Keratinocyte (primary cell): ENCODE measurements at regions not wholly inside any gene's neighbourhood (a gene's known extent, or its start where the extent isn't known, plus 50 kb on each side); places are given as distances from the start of the nearest gene placed in this dataset.

Experiments
- DNase-seq: peaks from one replicate; pipeline ENCODE4 v3.0.0-alpha.2; 2011; ENCODE audit warnings: low read depth, missing footprints, low spot score
- FAIRE-seq: peaks from 2 replicates; lab custom pipeline; 2011; peaks lifted over from hg19 to GRCh38; lab: Jason Lieb, UNC
- H2AFZ ChIP-seq: 2 replicates; pipeline ENCODE4 v1.6.0; 2012; ENCODE audit warnings: low read length, control low read depth, inconsistent platforms; ENCODE audit not compliant: control insufficient read depth
- H3K27ac ChIP-seq: 2 replicates; pipeline ENCODE4 v1.5.1; 2011; ENCODE audit warnings: low read length; ENCODE audit not compliant: control insufficient read depth, insufficient read depth
- H3K27me3 ChIP-seq: 3 replicates; pipeline ENCODE4 v1.6.0; 2011; ENCODE audit warnings: low read length; ENCODE audit not compliant: control insufficient read depth, insufficient read depth; ENCODE audit errors: extremely low read depth
- H3K36me3 ChIP-seq, 2 experiments: 2 replicates in 1 of 2; 3 replicates in 1 of 2; pipeline ENCODE4 v1.5.1; 2011; ENCODE audit warnings: low read length in 2 of 2, mild to moderate bottlenecking in 1 of 2; ENCODE audit not compliant: control insufficient read depth in 2 of 2, insufficient read depth in 2 of 2; ENCODE audit errors: extremely low read depth in 1 of 2
- H3K4me1 ChIP-seq: 3 replicates; pipeline ENCODE4 v1.5.1; 2011; ENCODE audit warnings: low read length; ENCODE audit not compliant: control insufficient read depth, insufficient read depth; ENCODE audit errors: extremely low read depth
- H3K4me2 ChIP-seq: 3 replicates; pipeline ENCODE4 v1.6.0; 2011; ENCODE audit warnings: low read depth, low read length; ENCODE audit not compliant: control insufficient read depth, insufficient read depth; ENCODE audit errors: extremely low read depth
- H3K4me3 ChIP-seq, 3 experiments: fragments of 200-600 bp in 1 of 3; sonication (generic) in 1 of 3; 2 replicates in 2 of 3; 3 replicates in 1 of 3; pipeline ENCODE4 v1.5.1; 2011 to 2016; ENCODE audit warnings: low read length in 3 of 3, mild to moderate bottlenecking in 3 of 3, control low read depth in 2 of 3, inconsistent platforms in 1 of 3, low read depth in 1 of 3, mixed read lengths in 1 of 3, mixed run types in 1 of 3, moderate library complexity in 1 of 3; ENCODE audit not compliant: control insufficient read depth in 2 of 3, insufficient read depth in 2 of 3; ENCODE audit errors: extremely low read depth in 1 of 3
- H3K79me2 ChIP-seq: 2 replicates; pipeline ENCODE4 v1.6.0; 2012; ENCODE audit warnings: low read length; ENCODE audit not compliant: control insufficient read depth, insufficient read depth
- H3K9ac ChIP-seq: 3 replicates; pipeline ENCODE4 v1.6.0; 2011; ENCODE audit warnings: low read length; ENCODE audit not compliant: control insufficient read depth, insufficient read depth; ENCODE audit errors: extremely low read depth
- H3K9me1 ChIP-seq: 3 replicates; pipeline ENCODE4 v1.6.0; 2011; ENCODE audit warnings: low read length; ENCODE audit not compliant: control insufficient read depth, insufficient read depth; ENCODE audit errors: extremely low read depth
- H3K9me3 ChIP-seq: 2 replicates; pipeline ENCODE4 v1.5.1; 2012; ENCODE audit warnings: low read depth, low read length; ENCODE audit not compliant: control insufficient read depth
- H4K20me1 ChIP-seq: 3 replicates; pipeline ENCODE4 v1.6.0; 2011; ENCODE audit warnings: low read length; ENCODE audit not compliant: control insufficient read depth, insufficient read depth; ENCODE audit errors: extremely low read depth
- EZH2 ChIP-seq: IDR thresholded peaks from one replicate; pipeline ENCODE4 v1.6.1; 2012; ENCODE audit warnings: inconsistent platforms, mild to moderate bottlenecking, low read length, moderate library complexity
- dilution Hi-C: fragments of 300-500 bp; cut with MboI; formaldehyde crosslinking; loops from one replicate; pipeline ENCODE4 v1.7.0; 2020; ENCODE audit warnings: low sequenced_read_pairs; ENCODE audit not compliant: extremely low pct_ligation_motif_present
- TF ChIP-seq, protein P1 (sequence below), 3 experiments: IDR thresholded peaks in 1 of 3; conservative IDR thresholded peaks in 1 of 3; optimal IDR thresholded peaks in 1 of 3; 2 replicates in 2 of 3; 3 replicates in 1 of 3; pipeline versions ENCODE3 to v1.5.1; 2011; ENCODE audit warnings: low read length in 3 of 3, mild to moderate bottlenecking in 3 of 3, moderate library complexity in 2 of 3, control low read depth in 1 of 3, inconsistent platforms in 1 of 3; ENCODE audit not compliant: insufficient read depth in 2 of 3; ENCODE audit errors: extremely low read depth in 1 of 3

DNA sequence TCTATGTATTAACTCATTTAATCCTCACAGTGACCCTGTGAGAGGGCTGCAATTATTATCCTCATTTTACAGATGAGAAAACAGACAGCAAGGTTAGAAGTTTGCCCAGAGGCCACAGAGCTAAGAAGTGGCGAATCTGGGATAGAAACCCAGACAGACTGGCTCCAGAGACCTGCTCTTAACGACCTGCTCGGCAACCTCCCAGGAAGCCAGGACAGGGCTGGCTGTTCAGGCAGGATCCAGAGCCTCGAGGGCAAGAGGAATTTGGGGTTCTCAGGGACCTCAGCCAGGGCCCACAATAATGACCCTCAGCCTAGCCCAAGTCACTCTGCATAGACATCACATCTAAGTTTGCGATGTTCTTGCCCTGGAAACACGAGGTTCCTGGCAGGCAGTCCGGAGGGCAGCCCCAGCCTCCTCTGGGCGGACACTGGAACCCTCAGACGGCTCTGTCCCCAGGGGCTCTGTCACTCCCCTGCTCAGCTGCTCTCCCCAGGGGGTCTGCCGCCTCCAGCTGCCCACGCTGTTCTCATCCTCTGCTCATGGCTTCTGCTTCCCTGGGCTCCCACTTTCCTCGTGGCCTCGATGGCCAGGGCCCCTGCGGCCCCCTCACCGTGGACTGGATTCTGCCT is 138.5 kb upstream of the ERCC6L2 start:
- no peak overlapping the region for H2AFZ ChIP-seq
- no peak overlapping the region for H3K9ac ChIP-seq
- no peak overlapping the region for H3K27ac ChIP-seq
- FAIRE-seq (no peak), DNase-seq (no peak)
- no peaks in the 10 kb centered on the region for H4K20me1 ChIP-seq
- no peaks in the 10 kb centered on the region for H3K9me3 ChIP-seq
- H3K4me3 ChIP-seq, result no peak overlapping the region
- H3K4me2 ChIP-seq, result no peak overlapping the region
- H3K4me1 ChIP-seq, result no peaks in the 10 kb centered on the region
- no peak for TF ChIP-seq EZH2
- TF ChIP-seq, protein P1, sequence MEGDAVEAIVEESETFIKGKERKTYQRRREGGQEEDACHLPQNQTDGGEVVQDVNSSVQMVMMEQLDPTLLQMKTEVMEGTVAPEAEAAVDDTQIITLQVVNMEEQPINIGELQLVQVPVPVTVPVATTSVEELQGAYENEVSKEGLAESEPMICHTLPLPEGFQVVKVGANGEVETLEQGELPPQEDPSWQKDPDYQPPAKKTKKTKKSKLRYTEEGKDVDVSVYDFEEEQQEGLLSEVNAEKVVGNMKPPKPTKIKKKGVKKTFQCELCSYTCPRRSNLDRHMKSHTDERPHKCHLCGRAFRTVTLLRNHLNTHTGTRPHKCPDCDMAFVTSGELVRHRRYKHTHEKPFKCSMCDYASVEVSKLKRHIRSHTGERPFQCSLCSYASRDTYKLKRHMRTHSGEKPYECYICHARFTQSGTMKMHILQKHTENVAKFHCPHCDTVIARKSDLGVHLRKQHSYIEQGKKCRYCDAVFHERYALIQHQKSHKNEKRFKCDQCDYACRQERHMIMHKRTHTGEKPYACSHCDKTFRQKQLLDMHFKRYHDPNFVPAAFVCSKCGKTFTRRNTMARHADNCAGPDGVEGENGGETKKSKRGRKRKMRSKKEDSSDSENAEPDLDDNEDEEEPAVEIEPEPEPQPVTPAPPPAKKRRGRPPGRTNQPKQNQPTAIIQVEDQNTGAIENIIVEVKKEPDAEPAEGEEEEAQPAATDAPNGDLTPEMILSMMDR (optimal IDR thresholded peaks at IDR 0.05 in 1 of 3, IDR thresholded peaks at IDR 0.05 in 1 of 3, conservative IDR thresholded peaks at IDR 0.05 in 1 of 3; ENCODE audit: extremely low read depth in 1 of 3, insufficient read depth in 2 of 3, low read length in 3 of 3), result no peak
- H3K9me1 ChIP-seq, result no peaks in the 10 kb centered on the region
- no peaks in the 10 kb centered on the region for H3K79me2 ChIP-seq
- dilution Hi-C loops, result no loop called here
- H3K36me3 ChIP-seq, result no peaks in the 10 kb centered on the region
- H3K27me3 ChIP-seq, result no peaks in the 10 kb centered on the region

DNA sequence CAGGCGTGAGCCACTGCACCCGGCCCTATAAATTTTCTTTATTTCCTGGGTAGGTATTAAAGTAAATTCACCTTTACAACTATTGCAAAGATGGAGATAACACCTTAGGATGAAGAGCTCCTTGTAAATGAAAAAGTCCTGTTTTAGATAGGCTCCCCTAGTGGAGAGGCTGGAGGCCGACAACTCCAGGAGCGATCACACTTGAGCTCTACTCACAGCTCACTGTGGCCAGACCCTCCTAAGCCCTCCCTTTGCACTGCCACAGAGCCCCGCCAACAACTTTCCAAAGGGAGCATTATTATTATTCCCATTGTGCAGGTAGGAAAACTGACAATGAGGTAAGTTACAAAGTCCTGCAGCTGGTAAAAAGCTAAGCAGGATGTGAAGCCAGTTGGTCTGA is 139.1 kb upstream of the ERCC6L2 start:
- H3K9ac ChIP-seq, result no peak overlapping the region
- DNase-seq, result no peak
- no peaks in the 10 kb centered on the region for H3K4me1 ChIP-seq
- H3K9me3 ChIP-seq, result no peaks in the 10 kb centered on the region
- no peaks in the 10 kb centered on the region for H4K20me1 ChIP-seq
- dilution Hi-C loops, result no loop called here
- TF ChIP-seq, protein P1 (optimal IDR thresholded peaks at IDR 0.05 in 1 of 3, IDR thresholded peaks at IDR 0.05 in 1 of 3, conservative IDR thresholded peaks at IDR 0.05 in 1 of 3; ENCODE audit: extremely low read depth in 1 of 3, insufficient read depth in 2 of 3, low read length in 3 of 3), result peak; percentile 24 to 30 (median 26)
- TF ChIP-seq EZH2, result no peak
- no peak overlapping the region for H3K4me2 ChIP-seq
- no peaks in the 10 kb centered on the region for H3K79me2 ChIP-seq
- H3K27ac ChIP-seq, result no peak overlapping the region
- FAIRE-seq, result no peak
- no peaks in the 10 kb centered on the region for H3K36me3 ChIP-seq
- no peaks in the 10 kb centered on the region for H3K27me3 ChIP-seq
- no peaks in the 10 kb centered on the region for H3K9me1 ChIP-seq
- H2AFZ ChIP-seq, result no peak overlapping the region
- no peak overlapping the region for H3K4me3 ChIP-seq
